Stimulated activated CD4-positive, alpha-beta T cell treated with anti-CD3 and anti-CD28 coated beads, Interleukin-1b, Interleukin-23, amount 100 ng/mL, for 1 hour (primary cell): ENCODE measurements at regions not wholly inside any gene's neighbourhood (a gene's known extent, or its start where the extent isn't known, plus 50 kb on each side); places are given as distances from the start of the nearest gene placed in this dataset.
"Not testable (repeated sequence)": the region's sequence is repeated elsewhere in the genome, so short reads cannot be mapped to it uniquely, and the experiment has no call there.

Experiments used
- DNase-seq, 2 donors: peaks; one replicate each; pipeline ENCODE4 v3.0.0-alpha.2; 2020; ENCODE audit warnings: low read depth in 2 of 2

GRCh38 chr7:148514236-148514635 is 76.3 kb upstream of the C7orf33 start:
- DNase-seq, result no peak

GRCh38 chr7:148515237-148515636 is 75.3 kb upstream of the C7orf33 start:
- DNase-seq, result no peak

- DNase-seq, result no peak
Observed at GRCh38 chr7:148515728-148516695, 74.6 kb upstream of the C7orf33 start.

- not testable (repeated sequence) for DNase-seq
Observed at GRCh38 chr7:148519386-148519785, 71.2 kb upstream of the C7orf33 start.

- no peak for DNase-seq
Observed at GRCh38 chr7:148521271-148521670, 69.3 kb upstream of the C7orf33 start.

GRCh38 chr7:148523550-148523949 is 67.0 kb upstream of the C7orf33 start:
- DNase-seq, result no peak

GRCh38 chr7:148524479-148525224 is 65.9 kb upstream of the C7orf33 start:
- DNase-seq, result no peak

- peak; percentile 48 to 82 for DNase-seq
Observed at GRCh38 chr7:148527717-148528168, 62.8 kb upstream of the C7orf33 start.

- DNase-seq, result no peak
Observed at GRCh38 chr7:148535217-148535616, 55.3 kb upstream of the C7orf33 start.

GRCh38 chr7:148537435-148537834 is 53.1 kb upstream of the C7orf33 start:
- no peak for DNase-seq

- DNase-seq, result no peak
Observed at GRCh38 chr7:148540041-148540738, 50.4 kb upstream of the C7orf33 start.
